ENCODE measurements at regions not wholly inside any gene's neighbourhood (a gene's known extent, or its start where the extent isn't known, plus 50 kb on each side); places are given as distances from the start of the nearest gene placed in this dataset.

GRCh38 chr7:118026791-118027190 lies 153.6 kb upstream of the CTTNBP2 start:
- Histone ChIP-seq H2BK5ac (ENCODE audit: low read length) (no peak overlapping the region), H4K91ac (ENCODE audit: low read depth, low read length, poor library complexity) (no peak overlapping the region), H3K36me3 (replicated peaks in 1 of 2; ENCODE audit: control insufficient read depth in 2 of 2, insufficient read depth in 2 of 2, low read length in 2 of 2) (no peaks in the 10 kb centered on the region), H3K79me1 (ENCODE audit: low read depth, low read length) (no peaks in the 10 kb centered on the region), H2BK120ac (ENCODE audit: low read depth, low read length) (no peak overlapping the region), H3K4me1 (ENCODE audit: control insufficient read depth in 2 of 2, insufficient read depth in 1 of 2, low read depth in 1 of 2, low read length in 2 of 2) (peaks cover 0 to 1% of the 10 kb centered on the region in 2 donors), H3K4me3 (ENCODE audit: low read length in 2 of 2) (no peak overlapping the region), H3K14ac (ENCODE audit: low read length) (no peak overlapping the region), H3K23ac (ENCODE audit: low read depth, low read length, poor library complexity) (no peak overlapping the region), H2AFZ (ENCODE audit: low read length) (no peak overlapping the region), H3K27me3 (ENCODE audit: control insufficient read depth in 3 of 3, insufficient read depth in 3 of 3, low read depth in 1 of 3, low read length in 3 of 3) (no peaks in the 10 kb centered on the region), H3K9ac (ENCODE audit: low read depth, low read length, poor library complexity) (no peak overlapping the region), H3K9me3 (replicated peaks in 1 of 2; ENCODE audit: control insufficient read depth in 2 of 2, insufficient read depth in 1 of 2, low read depth in 1 of 2, low read length in 2 of 2) (no peaks in the 10 kb centered on the region), H3K27ac (replicated peaks; ENCODE audit: low read length) (no peak overlapping the region), H2BK15ac (ENCODE audit: low read length) (no peak overlapping the region), H4K8ac (ENCODE audit: low read depth, low read length) (no peak overlapping the region), H3K18ac (ENCODE audit: low read length) (no peak overlapping the region), H2BK12ac (ENCODE audit: low read length) (no peak overlapping the region), H3K4ac (ENCODE audit: low read length) (no peak overlapping the region), H3K4me2 (ENCODE audit: insufficient read depth, low read length, poor library complexity, severe bottlenecking) (no peak overlapping the region), H2AK5ac (ENCODE audit: low read depth, low read length) (no peak overlapping the region)
- DNase-seq (ENCODE audit: low spot score): no peak
- no CpG with 5 or more reads among the region's 2 CpGs for WGBS, 2 donors (ENCODE audit: extremely low coverage in 2 of 2, insufficient read length in 2 of 2, insufficient replicate concordance in 1 of 2)

DNA sequence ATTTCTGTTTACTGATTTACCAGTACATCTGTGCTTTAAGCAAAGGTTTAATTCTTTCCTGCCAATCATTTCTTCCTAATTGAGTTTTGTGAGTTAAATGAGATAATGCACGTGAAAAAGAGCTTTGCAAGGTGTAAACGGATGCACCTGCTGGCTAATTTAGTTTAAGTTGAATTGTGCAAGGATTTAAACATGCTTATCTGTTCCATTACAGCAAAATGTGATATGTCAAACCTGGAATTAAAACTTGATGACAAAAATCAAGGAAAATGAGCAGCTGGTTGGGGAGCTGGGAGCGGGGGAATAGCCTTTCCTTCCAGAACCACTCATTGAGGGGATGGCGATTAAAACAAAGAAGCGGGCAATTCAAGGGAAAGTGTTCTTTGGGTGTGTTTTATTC lies 155.0 kb upstream of the CTTNBP2 start:
- Histone ChIP-seq H3K4me3 (ENCODE audit: low read length in 2 of 2) (no peak overlapping the region), H3K79me1 (ENCODE audit: low read depth, low read length) (no peaks in the 10 kb centered on the region), H2BK5ac (ENCODE audit: low read length) (no peak overlapping the region), H3K27ac (replicated peaks; ENCODE audit: low read length) (no peak overlapping the region), H3K4me2 (ENCODE audit: insufficient read depth, low read length, poor library complexity, severe bottlenecking) (no peak overlapping the region), H4K91ac (ENCODE audit: low read depth, low read length, poor library complexity) (no peak overlapping the region), H3K18ac (ENCODE audit: low read length) (no peak overlapping the region), H3K9me3 (replicated peaks in 1 of 2; ENCODE audit: control insufficient read depth in 2 of 2, insufficient read depth in 1 of 2, low read depth in 1 of 2, low read length in 2 of 2) (no peaks in the 10 kb centered on the region), H2BK15ac (ENCODE audit: low read length) (no peak overlapping the region), H2AFZ (ENCODE audit: low read length) (no peak overlapping the region), H3K4me1 (ENCODE audit: control insufficient read depth in 2 of 2, insufficient read depth in 1 of 2, low read depth in 1 of 2, low read length in 2 of 2) (peaks cover 0 to 1% of the 10 kb centered on the region in 2 donors), H2AK5ac (ENCODE audit: low read depth, low read length) (no peak overlapping the region), H2BK12ac (ENCODE audit: low read length) (no peak overlapping the region), H3K23ac (ENCODE audit: low read depth, low read length, poor library complexity) (no peak overlapping the region), H4K8ac (ENCODE audit: low read depth, low read length) (no peak overlapping the region), H3K4ac (ENCODE audit: low read length) (no peak overlapping the region), H3K9ac (ENCODE audit: low read depth, low read length, poor library complexity) (no peak overlapping the region), H3K36me3 (replicated peaks in 1 of 2; ENCODE audit: control insufficient read depth in 2 of 2, insufficient read depth in 2 of 2, low read length in 2 of 2) (no peaks in the 10 kb centered on the region), H3K14ac (ENCODE audit: low read length) (no peak overlapping the region), H3K27me3 (ENCODE audit: control insufficient read depth in 3 of 3, insufficient read depth in 3 of 3, low read depth in 1 of 3, low read length in 3 of 3) (no peaks in the 10 kb centered on the region), H2BK120ac (ENCODE audit: low read depth, low read length) (no peak overlapping the region)
- no peak for DNase-seq (ENCODE audit: low spot score)
- no CpG with 5 or more reads among the region's 5 CpGs for WGBS, 2 donors (ENCODE audit: extremely low coverage in 2 of 2, insufficient read length in 2 of 2, insufficient replicate concordance in 1 of 2)

DNA sequence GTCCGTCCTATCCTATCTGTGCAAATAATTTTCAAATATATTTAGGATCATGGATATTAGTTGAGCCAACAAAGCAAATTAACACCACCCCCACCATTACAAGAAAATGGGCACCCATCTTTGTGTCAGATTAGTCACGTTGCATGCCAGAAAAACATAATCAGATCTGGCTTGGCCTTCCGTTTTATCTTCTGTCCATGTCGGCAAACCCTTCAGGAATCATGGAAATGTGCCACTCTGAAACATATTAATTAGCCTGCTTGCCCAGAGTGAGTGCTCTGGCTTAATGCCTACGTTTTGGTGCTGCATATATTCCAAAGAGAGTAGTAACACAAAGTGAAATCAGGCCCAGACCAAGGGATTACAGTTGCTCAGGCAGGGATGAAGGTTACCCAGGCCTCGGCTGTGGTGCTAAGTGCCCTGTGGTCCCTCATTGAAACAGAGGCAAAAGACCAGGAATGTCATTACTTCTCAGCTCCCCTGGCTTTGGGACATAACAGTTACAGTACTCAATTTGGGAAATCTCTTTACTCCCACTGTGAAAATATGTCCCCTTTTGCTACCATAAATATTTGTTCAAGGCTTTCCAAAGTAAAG lies 154.0 kb upstream of the LSM8 start:
- DNase-seq (ENCODE audit: low spot score): no peak
- no peak overlapping the region for H3K4me3 ChIP-seq (ENCODE audit: low read length in 2 of 2)
- no peaks in the 10 kb centered on the region for H3K27me3 ChIP-seq (ENCODE audit: control insufficient read depth in 3 of 3, insufficient read depth in 3 of 3, low read depth in 1 of 3, low read length in 3 of 3)
- H3K14ac ChIP-seq (ENCODE audit: low read length): no peak overlapping the region
- no peaks in the 10 kb centered on the region for H3K79me1 ChIP-seq (ENCODE audit: low read depth, low read length)
- H3K9ac ChIP-seq (ENCODE audit: low read depth, low read length, poor library complexity): no peak overlapping the region
- no peak overlapping the region for H2BK12ac ChIP-seq (ENCODE audit: low read length)
- no peak overlapping the region for H2BK5ac ChIP-seq (ENCODE audit: low read length)
- H2BK15ac ChIP-seq (ENCODE audit: low read length): no peak overlapping the region
- no peak overlapping the region for H4K91ac ChIP-seq (ENCODE audit: low read depth, low read length, poor library complexity)
- no CpG with 5 or more reads among the region's 6 CpGs for WGBS, 2 donors (ENCODE audit: extremely low coverage in 2 of 2, insufficient read length in 2 of 2, insufficient replicate concordance in 1 of 2)
- no peaks in the 10 kb centered on the region for H3K9me3 ChIP-seq (replicated peaks in 1 of 2; ENCODE audit: control insufficient read depth in 2 of 2, insufficient read depth in 1 of 2, low read depth in 1 of 2, low read length in 2 of 2)
- H4K8ac ChIP-seq (ENCODE audit: low read depth, low read length): no peak overlapping the region
- no peak overlapping the region for H2AK5ac ChIP-seq (ENCODE audit: low read depth, low read length)
- H3K23ac ChIP-seq (ENCODE audit: low read depth, low read length, poor library complexity): no peak overlapping the region
- H3K36me3 ChIP-seq (replicated peaks in 1 of 2; ENCODE audit: control insufficient read depth in 2 of 2, insufficient read depth in 2 of 2, low read length in 2 of 2): no peaks in the 10 kb centered on the region
- no peak overlapping the region for H3K4ac ChIP-seq (ENCODE audit: low read length)
- no peak overlapping the region for H3K18ac ChIP-seq (ENCODE audit: low read length)
- H3K4me1 ChIP-seq (ENCODE audit: control insufficient read depth in 2 of 2, insufficient read depth in 1 of 2, low read depth in 1 of 2, low read length in 2 of 2): peaks cover 0 to 1% of the 10 kb centered on the region in 2 donors
- no peak overlapping the region for H3K27ac ChIP-seq (replicated peaks; ENCODE audit: low read length)
- H2AFZ ChIP-seq (ENCODE audit: low read length): no peak overlapping the region
- H3K4me2 ChIP-seq (ENCODE audit: insufficient read depth, low read length, poor library complexity, severe bottlenecking): no peak overlapping the region
- H2BK120ac ChIP-seq (ENCODE audit: low read depth, low read length): no peak overlapping the region

DNA sequence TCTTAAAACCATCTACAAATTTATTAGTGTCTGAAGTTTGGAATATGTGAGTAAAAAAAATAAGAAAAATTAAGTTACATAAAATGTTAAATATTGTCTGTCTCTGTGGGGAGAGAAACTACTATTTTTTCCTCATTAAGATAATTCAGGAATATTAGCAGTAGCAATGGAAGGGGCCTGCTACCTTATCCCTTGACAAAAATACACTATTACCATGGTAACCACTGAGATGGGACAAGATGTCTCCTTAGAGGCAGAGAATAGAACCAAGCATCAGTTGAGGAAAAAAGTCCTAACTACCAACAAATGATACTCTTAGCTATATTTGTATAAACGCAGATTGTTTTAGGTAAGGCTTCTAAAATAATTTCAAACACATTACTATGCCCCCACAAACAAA lies 150.7 kb upstream of the LSM8 start:
- Histone ChIP-seq H2BK120ac (ENCODE audit: low read depth, low read length) (no peak overlapping the region), H3K4me1 (ENCODE audit: control insufficient read depth in 2 of 2, insufficient read depth in 1 of 2, low read depth in 1 of 2, low read length in 2 of 2) (peaks cover 0 to 1% of the 10 kb centered on the region in 2 donors), H2BK15ac (ENCODE audit: low read length) (no peak overlapping the region), H3K4me2 (ENCODE audit: insufficient read depth, low read length, poor library complexity, severe bottlenecking) (no peak overlapping the region), H3K9ac (ENCODE audit: low read depth, low read length, poor library complexity) (no peak overlapping the region), H2BK12ac (ENCODE audit: low read length) (no peak overlapping the region), H2AFZ (ENCODE audit: low read length) (no peak overlapping the region), H3K4ac (ENCODE audit: low read length) (no peak overlapping the region), H3K9me3 (replicated peaks in 1 of 2; ENCODE audit: control insufficient read depth in 2 of 2, insufficient read depth in 1 of 2, low read depth in 1 of 2, low read length in 2 of 2) (no peaks in the 10 kb centered on the region), H3K79me1 (ENCODE audit: low read depth, low read length) (no peaks in the 10 kb centered on the region), H3K27me3 (ENCODE audit: control insufficient read depth in 3 of 3, insufficient read depth in 3 of 3, low read depth in 1 of 3, low read length in 3 of 3) (no peaks in the 10 kb centered on the region), H2BK5ac (ENCODE audit: low read length) (no peak overlapping the region), H3K36me3 (replicated peaks in 1 of 2; ENCODE audit: control insufficient read depth in 2 of 2, insufficient read depth in 2 of 2, low read length in 2 of 2) (no peaks in the 10 kb centered on the region), H4K91ac (ENCODE audit: low read depth, low read length, poor library complexity) (no peak overlapping the region), H4K8ac (ENCODE audit: low read depth, low read length) (no peak overlapping the region), H2AK5ac (ENCODE audit: low read depth, low read length) (no peak overlapping the region), H3K4me3 (ENCODE audit: low read length in 2 of 2) (no peak overlapping the region), H3K14ac (ENCODE audit: low read length) (no peak overlapping the region), H3K27ac (replicated peaks; ENCODE audit: low read length) (no peak overlapping the region), H3K23ac (ENCODE audit: low read depth, low read length, poor library complexity) (no peak overlapping the region), H3K18ac (ENCODE audit: low read length) (no peak overlapping the region)
- no CpG with 5 or more reads among the region's 1 CpG for WGBS, 2 donors (ENCODE audit: extremely low coverage in 2 of 2, insufficient read length in 2 of 2, insufficient replicate concordance in 1 of 2)
- no peak for DNase-seq (ENCODE audit: low spot score)

All from neuronal stem cell (in vitro differentiated cells).